HEK293 (cell line): ENCODE measurements at regions not wholly inside any gene's neighbourhood (a gene's known extent, or its start where the extent isn't known, plus 50 kb on each side); places are given as distances from the start of the nearest gene placed in this dataset.

ENCODE experiments used
- CTCF ChIA-PET: fragments of 350-600 bp; formaldehyde crosslinking; extraction: SDS; loops from one replicate; lab custom pipeline; 2021; ENCODE audit warnings: antibody characterized with exemption; lab: Yijun Ruan, JAX
- POLR2A ChIA-PET: fragments of 300-600 bp; formaldehyde crosslinking; extraction: SDS; loops from one replicate; lab custom pipeline; 2020; ENCODE audit warnings: antibody characterized with exemption, inconsistent platforms; lab: Yijun Ruan, JAX
- H3K27ac ChIP-seq: fragments of 200-500 bp; sonication (Bioruptor generic); 2 replicates; pipeline ENCODE4 v1.5.1; 2014; ENCODE audit warnings: low read depth, low read length, control low read depth, inconsistent platforms; ENCODE audit errors: extremely low read depth
- H3K36me3 ChIP-seq, 2 experiments: fragments of 200-500 bp in 1 of 2; sonication (Bioruptor generic) in 1 of 2; 1 replicate in 1 of 2; 2 replicates in 1 of 2; pipeline ENCODE4 v1.5.1; 2014 to 2017; ENCODE audit warnings: inconsistent platforms in 2 of 2, low read length in 2 of 2; ENCODE audit not compliant: control insufficient read depth in 2 of 2, insufficient read depth in 1 of 2
- H3K4me1 ChIP-seq: fragments of 200-500 bp; sonication (Bioruptor generic); 2 replicates; pipeline ENCODE4 v1.5.1; 2014; ENCODE audit warnings: mild to moderate bottlenecking, low read length, inconsistent platforms; ENCODE audit not compliant: control insufficient read depth, insufficient read depth
- H3K4me3 ChIP-seq: 2 replicates; pipeline ENCODE4 v1.5.1; 2011; ENCODE audit warnings: low read depth, mild to moderate bottlenecking, control low read depth, low read length, moderate library complexity
- H3K9me3 ChIP-seq: fragments of 200-500 bp; sonication (Bioruptor generic); 2 replicates; pipeline ENCODE4 v1.5.1; 2014; ENCODE audit warnings: low read depth, low read length, inconsistent platforms; ENCODE audit not compliant: control insufficient read depth, insufficient read depth
- ZFHX2 ChIP-seq: fragments of 450-650 bp; formaldehyde crosslinking; conservative IDR thresholded peaks from 2 replicates; pipeline ENCODE4 v1.5.1; 2016; ENCODE audit warnings: missing biosample characterization, missing genetic modification characterization
- ZNF626 ChIP-seq: fragments of 450-650 bp; sonication (Bioruptor Pico); formaldehyde crosslinking; IDR thresholded peaks from 2 replicates; pipeline ENCODE4 v1.5.1; 2018; ENCODE audit warnings: missing biosample characterization, missing genetic modification characterization, inconsistent platforms
- ZNF629 ChIP-seq: fragments of 450-650 bp; formaldehyde crosslinking; IDR thresholded peaks from 2 replicates; pipeline ENCODE4 v1.5.1; 2017; ENCODE audit warnings: missing biosample characterization, missing genetic modification characterization
- ZNF654 ChIP-seq: fragments of 450-650 bp; formaldehyde crosslinking; IDR thresholded peaks from 2 replicates; pipeline ENCODE4 v1.5.1; 2016; ENCODE audit warnings: low read depth, missing biosample characterization, missing genetic modification characterization
- ZNF792 ChIP-seq: fragments of 450-650 bp; formaldehyde crosslinking; IDR thresholded peaks from 2 replicates; pipeline ENCODE4 v1.5.1; 2016; ENCODE audit warnings: missing biosample characterization, missing genetic modification characterization
- TF ChIP-seq, protein P1 (sequence below): fragments of 450-650 bp; formaldehyde crosslinking; conservative IDR thresholded peaks from 2 replicates; pipeline ENCODE4 v1.5.1; 2016; ENCODE audit warnings: low read depth, missing biosample characterization, missing genetic modification characterization
- TF ChIP-seq, protein P2 (sequence below): fragments of 450-650 bp; formaldehyde crosslinking; conservative IDR thresholded peaks from 2 replicates; pipeline ENCODE4 v1.5.1; 2016; ENCODE audit warnings: low read depth, missing biosample characterization, missing genetic modification characterization
- TF ChIP-seq, protein P3 (sequence below): fragments of 450-650 bp; formaldehyde crosslinking; IDR thresholded peaks from 2 replicates; pipeline ENCODE4 v1.5.1; 2016; ENCODE audit warnings: missing biosample characterization, missing genetic modification characterization

DNA sequence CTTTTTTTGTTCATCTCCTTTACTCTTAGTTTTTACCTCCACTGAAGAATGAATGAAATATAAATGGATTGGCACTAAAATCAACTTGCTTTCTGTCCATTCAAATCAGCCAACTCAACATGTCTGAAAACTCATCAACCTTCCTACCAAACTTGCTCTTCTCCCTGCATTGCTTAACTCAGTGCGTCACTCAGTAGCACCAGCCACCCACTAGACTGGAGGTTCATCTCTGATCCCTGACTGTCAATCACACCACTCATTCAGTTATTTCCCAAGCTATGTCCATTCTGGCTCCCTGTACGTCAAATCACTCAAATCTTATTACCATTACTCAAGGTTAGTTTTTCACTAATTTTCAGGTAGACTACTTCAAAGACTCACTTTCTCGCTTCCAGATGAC is 75.2 kb upstream of the RBMS1 start:
- TF ChIP-seq ZNF626 (no peak), ZNF792 (tag by site-specific recombination) (no peak), ZNF654 (no peak), ZNF629 (tag by site-specific recombination) (no peak)
- TF ChIP-seq, protein P1, sequence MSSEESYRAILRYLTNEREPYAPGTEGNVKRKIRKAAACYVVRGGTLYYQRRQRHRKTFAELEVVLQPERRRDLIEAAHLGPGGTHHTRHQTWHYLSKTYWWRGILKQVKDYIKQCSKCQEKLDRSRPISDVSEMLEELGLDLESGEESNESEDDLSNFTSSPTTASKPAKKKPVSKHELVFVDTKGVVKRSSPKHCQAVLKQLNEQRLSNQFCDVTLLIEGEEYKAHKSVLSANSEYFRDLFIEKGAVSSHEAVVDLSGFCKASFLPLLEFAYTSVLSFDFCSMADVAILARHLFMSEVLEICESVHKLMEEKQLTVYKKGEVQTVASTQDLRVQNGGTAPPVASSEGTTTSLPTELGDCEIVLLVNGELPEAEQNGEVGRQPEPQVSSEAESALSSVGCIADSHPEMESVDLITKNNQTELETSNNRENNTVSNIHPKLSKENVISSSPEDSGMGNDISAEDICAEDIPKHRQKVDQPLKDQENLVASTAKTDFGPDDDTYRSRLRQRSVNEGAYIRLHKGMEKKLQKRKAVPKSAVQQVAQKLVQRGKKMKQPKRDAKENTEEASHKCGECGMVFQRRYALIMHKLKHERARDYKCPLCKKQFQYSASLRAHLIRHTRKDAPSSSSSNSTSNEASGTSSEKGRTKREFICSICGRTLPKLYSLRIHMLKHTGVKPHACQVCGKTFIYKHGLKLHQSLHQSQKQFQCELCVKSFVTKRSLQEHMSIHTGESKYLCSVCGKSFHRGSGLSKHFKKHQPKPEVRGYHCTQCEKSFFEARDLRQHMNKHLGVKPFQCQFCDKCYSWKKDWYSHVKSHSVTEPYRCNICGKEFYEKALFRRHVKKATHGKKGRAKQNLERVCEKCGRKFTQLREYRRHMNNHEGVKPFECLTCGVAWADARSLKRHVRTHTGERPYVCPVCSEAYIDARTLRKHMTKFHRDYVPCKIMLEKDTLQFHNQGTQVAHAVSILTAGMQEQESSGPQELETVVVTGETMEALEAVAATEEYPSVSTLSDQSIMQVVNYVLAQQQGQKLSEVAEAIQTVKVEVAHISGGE (tag by site-specific recombination) = no peak
- TF ChIP-seq, protein P2, sequence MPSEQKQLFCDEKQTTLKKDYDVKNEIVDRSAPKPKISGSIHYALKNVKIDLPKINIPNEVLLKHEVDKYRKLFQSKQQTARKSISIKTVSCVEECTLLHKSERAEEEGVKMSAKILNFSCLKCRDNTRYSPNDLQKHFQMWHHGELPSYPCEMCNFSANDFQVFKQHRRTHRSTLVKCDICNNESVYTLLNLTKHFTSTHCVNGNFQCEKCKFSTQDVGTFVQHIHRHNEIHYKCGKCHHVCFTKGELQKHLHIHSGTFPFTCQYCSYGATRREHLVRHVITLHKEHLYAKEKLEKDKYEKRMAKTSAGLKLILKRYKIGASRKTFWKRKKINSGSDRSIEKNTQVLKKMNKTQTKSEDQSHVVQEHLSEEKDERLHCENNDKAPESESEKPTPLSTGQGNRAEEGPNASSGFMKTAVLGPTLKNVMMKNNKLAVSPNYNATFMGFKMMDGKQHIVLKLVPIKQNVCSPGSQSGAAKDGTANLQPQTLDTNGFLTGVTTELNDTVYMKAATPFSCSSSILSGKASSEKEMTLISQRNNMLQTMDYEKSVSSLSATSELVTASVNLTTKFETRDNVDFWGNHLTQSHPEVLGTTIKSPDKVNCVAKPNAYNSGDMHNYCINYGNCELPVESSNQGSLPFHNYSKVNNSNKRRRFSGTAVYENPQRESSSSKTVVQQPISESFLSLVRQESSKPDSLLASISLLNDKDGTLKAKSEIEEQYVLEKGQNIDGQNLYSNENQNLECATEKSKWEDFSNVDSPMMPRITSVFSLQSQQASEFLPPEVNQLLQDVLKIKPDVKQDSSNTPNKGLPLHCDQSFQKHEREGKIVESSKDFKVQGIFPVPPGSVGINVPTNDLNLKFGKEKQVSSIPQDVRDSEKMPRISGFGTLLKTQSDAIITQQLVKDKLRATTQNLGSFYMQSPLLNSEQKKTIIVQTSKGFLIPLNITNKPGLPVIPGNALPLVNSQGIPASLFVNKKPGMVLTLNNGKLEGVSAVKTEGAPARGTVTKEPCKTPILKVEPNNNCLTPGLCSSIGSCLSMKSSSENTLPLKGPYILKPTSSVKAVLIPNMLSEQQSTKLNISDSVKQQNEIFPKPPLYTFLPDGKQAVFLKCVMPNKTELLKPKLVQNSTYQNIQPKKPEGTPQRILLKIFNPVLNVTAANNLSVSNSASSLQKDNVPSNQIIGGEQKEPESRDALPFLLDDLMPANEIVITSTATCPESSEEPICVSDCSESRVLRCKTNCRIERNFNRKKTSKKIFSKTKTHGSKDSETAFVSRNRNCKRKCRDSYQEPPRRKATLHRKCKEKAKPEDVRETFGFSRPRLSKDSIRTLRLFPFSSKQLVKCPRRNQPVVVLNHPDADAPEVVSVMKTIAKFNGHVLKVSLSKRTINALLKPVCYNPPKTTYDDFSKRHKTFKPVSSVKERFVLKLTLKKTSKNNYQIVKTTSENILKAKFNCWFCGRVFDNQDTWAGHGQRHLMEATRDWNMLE = no peak
- TF ChIP-seq, protein P3, sequence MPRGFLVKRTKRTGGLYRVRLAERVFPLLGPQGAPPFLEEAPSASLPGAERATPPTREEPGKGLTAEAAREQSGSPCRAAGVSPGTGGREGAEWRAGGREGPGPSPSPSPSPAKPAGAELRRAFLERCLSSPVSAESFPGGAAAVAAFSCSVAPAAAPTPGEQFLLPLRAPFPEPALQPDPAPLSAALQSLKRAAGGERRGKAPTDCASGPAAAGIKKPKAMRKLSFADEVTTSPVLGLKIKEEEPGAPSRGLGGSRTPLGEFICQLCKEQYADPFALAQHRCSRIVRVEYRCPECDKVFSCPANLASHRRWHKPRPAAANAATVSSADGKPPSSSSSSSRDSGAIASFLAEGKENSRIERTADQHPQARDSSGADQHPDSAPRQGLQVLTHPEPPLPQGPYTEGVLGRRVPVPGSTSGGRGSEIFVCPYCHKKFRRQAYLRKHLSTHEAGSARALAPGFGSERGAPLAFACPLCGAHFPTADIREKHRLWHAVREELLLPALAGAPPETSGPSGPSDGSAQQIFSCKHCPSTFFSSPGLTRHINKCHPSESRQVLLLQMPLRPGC (tag by site-specific recombination) = no peak
- H3K4me1 ChIP-seq = no peaks in the 10 kb centered on the region
- POLR2A ChIA-PET = no interaction called here
- CTCF ChIA-PET = no interaction called here
- no peak overlapping the region for H3K4me3 ChIP-seq
- no peaks in the 10 kb centered on the region for H3K9me3 ChIP-seq
- no peaks in the 10 kb centered on the region for H3K36me3 ChIP-seq
- no peak overlapping the region for H3K27ac ChIP-seq

DNA sequence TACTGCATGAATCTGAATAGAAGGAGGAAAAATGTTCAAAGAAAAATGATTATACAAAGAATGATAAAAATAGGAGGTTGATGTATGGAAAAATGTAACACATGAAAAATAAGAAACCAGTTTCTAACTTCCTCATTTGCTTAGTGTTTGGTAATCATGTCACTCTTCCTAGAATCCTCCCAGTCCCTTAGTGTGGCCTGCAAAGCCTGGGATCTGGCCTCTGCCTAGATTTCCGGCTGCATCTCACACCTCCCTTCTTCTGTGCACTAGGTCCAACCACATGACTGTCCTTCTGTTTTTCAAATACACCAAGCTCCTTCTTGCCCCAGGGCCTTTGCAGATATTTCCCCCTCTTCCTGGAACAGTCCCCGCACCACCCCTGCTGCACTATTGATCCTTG is 76.8 kb upstream of the RBMS1 start:
- H3K4me3 ChIP-seq = no peak overlapping the region
- no peak for TF ChIP-seq ZFHX2 (tag by site-specific recombination)
- TF ChIP-seq, protein P3 (tag by site-specific recombination) = no peak
- H3K27ac ChIP-seq = no peak overlapping the region
- H3K9me3 ChIP-seq = no peaks in the 10 kb centered on the region
- ChIA-PET CTCF (interaction anchor here (0.7 kb wide), 1 partner anchor 278 kb away, joined by 3 read pairs; no protein-coding TSS in a partner anchor), POLR2A (no interaction called here)
- H3K36me3 ChIP-seq = no peaks in the 10 kb centered on the region
- H3K4me1 ChIP-seq = no peaks in the 10 kb centered on the region
